GM23338 (cell line): ENCODE measurements at regions not wholly inside any gene's neighbourhood (a gene's known extent, or its start where the extent isn't known, plus 50 kb on each side); places are given as distances from the start of the nearest gene placed in this dataset.
A peak's percentile ranks its signal among the peaks of the same experiment; 100 is the strongest.

Experiments used
- ATAC-seq: fragments of 200-7000 bp; cut with Tn5 transposase; 3 replicates; pipeline ENCODE4 v1.9.1; 2020
- DNase-seq: peaks from one replicate; pipeline ENCODE4 v3.0.0-alpha.2; 2015; ENCODE audit warnings: low spot score
- H2AFZ ChIP-seq: fragments of 200-600 bp; sonication (generic); 2 replicates; pipeline ENCODE4 v1.8.0; 2016; ENCODE audit warnings: antibody characterized with exemption, mild to moderate bottlenecking, moderate library complexity
- H3F3A ChIP-seq: fragments of 200-600 bp; sonication (generic); replicated peaks from 2 replicates; pipeline ENCODE4 v1.8.0; 2017; ENCODE audit warnings: antibody characterized with exemption, mixed run types, low read depth
- H3K27ac ChIP-seq: fragments of 200-600 bp; sonication (generic); 2 replicates; pipeline ENCODE4 v1.6.1; 2016; ENCODE audit warnings: low read depth
- H3K27me3 ChIP-seq: fragments of 200-600 bp; sonication (generic); 2 replicates; pipeline ENCODE4 v1.8.0; 2016; ENCODE audit warnings: mild to moderate bottlenecking, mixed run types, moderate library complexity; ENCODE audit not compliant: insufficient read depth
- H3K36me3 ChIP-seq: fragments of 200-600 bp; sonication (generic); 2 replicates; pipeline ENCODE4 v1.8.0; 2016; ENCODE audit warnings: mild to moderate bottlenecking; ENCODE audit not compliant: insufficient read depth
- H3K4me1 ChIP-seq: fragments of 200-600 bp; sonication (generic); 2 replicates; pipeline ENCODE4 v1.8.0; 2016; ENCODE audit warnings: mild to moderate bottlenecking, moderate library complexity; ENCODE audit not compliant: insufficient read depth
- H3K4me2 ChIP-seq: fragments of 200-600 bp; sonication (generic); 2 replicates; pipeline ENCODE4 v1.7.1; 2017; ENCODE audit warnings: mixed run types
- H3K4me3 ChIP-seq: fragments of 200-600 bp; sonication (generic); 2 replicates; pipeline ENCODE4 v1.6.1; 2016; ENCODE audit warnings: mixed run types
- H3K79me2 ChIP-seq: fragments of 200-600 bp; sonication (generic); replicated peaks from 2 replicates; pipeline ENCODE4 v1.8.0; 2017; ENCODE audit warnings: mild to moderate bottlenecking; ENCODE audit not compliant: insufficient read depth
- H3K9me2 ChIP-seq: fragments of 200-600 bp; sonication (generic); 2 replicates; pipeline ENCODE4 v1.8.0; 2017; ENCODE audit not compliant: insufficient read depth
- H4K20me1 ChIP-seq: fragments of 200-600 bp; sonication (generic); replicated peaks from 2 replicates; pipeline ENCODE4 v1.8.0; 2017; ENCODE audit warnings: mild to moderate bottlenecking; ENCODE audit not compliant: insufficient read depth
- H3K27ac Mint-ChIP-seq: 2 replicates; pipeline ENCODE4 v1.8.0; 2020; ENCODE audit warnings: inconsistent platforms, mild to moderate bottlenecking, moderate library complexity, mixed read lengths
- H3K27me3 Mint-ChIP-seq: 3 replicates; pipeline ENCODE4 v1.8.0; 2022; ENCODE audit warnings: low read depth, mild to moderate bottlenecking, moderate library complexity, mixed read lengths, inconsistent platforms; ENCODE audit not compliant: insufficient read depth, poor library complexity
- H3K36me3 Mint-ChIP-seq: 3 replicates; pipeline ENCODE4 v1.8.0; 2021; ENCODE audit warnings: low read depth, mild to moderate bottlenecking, inconsistent platforms, moderate library complexity, mixed read lengths
- H3K4me1 Mint-ChIP-seq: 3 replicates; pipeline ENCODE4 v1.8.0; 2020; ENCODE audit warnings: mild to moderate bottlenecking, inconsistent platforms, mixed read lengths
- H3K4me3 Mint-ChIP-seq: 3 replicates; pipeline ENCODE4 v1.8.0; 2021; ENCODE audit warnings: moderate library complexity, mild to moderate bottlenecking, inconsistent platforms, mixed read lengths
- H3K9me3 Mint-ChIP-seq: 3 replicates; pipeline ENCODE4 v1.8.0; 2020; ENCODE audit warnings: moderate library complexity, mild to moderate bottlenecking, inconsistent platforms, mixed read lengths
- CREB1 ChIP-seq: fragments of 250-450 bp; sonication (Bioruptor Pico); IDR thresholded peaks from 2 replicates; pipeline ENCODE4 v1.5.0; 2020; ENCODE audit warnings: low read depth, mild to moderate bottlenecking, moderate library complexity
- CTCF ChIP-seq, 2 experiments: fragments of 200-600 bp in 1 of 2; sonication (generic) in 1 of 2; conservative IDR thresholded peaks; 2 replicates each; pipeline versions ENCODE4 v1.5.1 to v1.6.1; 2016 to 2017; ENCODE audit warnings: antibody characterized with exemption in 2 of 2, low read depth in 2 of 2, mild to moderate bottlenecking in 2 of 2, moderate library complexity in 1 of 2
- ETS1 ChIP-seq: IDR thresholded peaks from 2 replicates; pipeline ENCODE4 v1.6.1; 2016; ENCODE audit warnings: antibody characterized with exemption
- EZH2 ChIP-seq: fragments of 200-600 bp; sonication (generic); IDR thresholded peaks from one replicate; pipeline ENCODE4 v1.8.0; 2017; ENCODE audit warnings: antibody characterized with exemption, mild to moderate bottlenecking, low read depth; ENCODE audit not compliant: unreplicated experiment
- EZH2phosphoT487 ChIP-seq: fragments of 200-600 bp; sonication (generic); IDR thresholded peaks from one replicate; pipeline ENCODE4 v1.8.1; 2018; ENCODE audit warnings: antibody characterized with exemption; ENCODE audit not compliant: unreplicated experiment
- JUNB ChIP-seq: IDR thresholded peaks from one replicate; pipeline ENCODE4 v1.6.1; 2016; ENCODE audit warnings: antibody characterized with exemption; ENCODE audit not compliant: unreplicated experiment
- POLR2AphosphoS5 ChIP-seq: IDR thresholded peaks from 2 replicates; pipeline ENCODE4 v1.6.1; 2016; ENCODE audit warnings: antibody characterized with exemption, low read depth
- REST ChIP-seq: IDR thresholded peaks from one replicate; pipeline ENCODE4 v1.6.1; 2018; ENCODE audit warnings: antibody characterized with exemption; ENCODE audit not compliant: unreplicated experiment
- STAT1 ChIP-seq: IDR thresholded peaks from one replicate; pipeline ENCODE4 v1.6.1; 2016; ENCODE audit warnings: antibody characterized with exemption; ENCODE audit not compliant: unreplicated experiment
- ZNF462 ChIP-seq: fragments of 250-450 bp; sonication (Bioruptor Pico); IDR thresholded peaks from 2 replicates; pipeline ENCODE4 v1.5.0; 2020; ENCODE audit warnings: mild to moderate bottlenecking, moderate library complexity

GRCh38 chr3:189041482-189042090, 130.2 kb upstream of the TPRG1 start:
- Histone ChIP-seq H3K36me3 (no peaks in the 10 kb centered on the region), H3K4me2 (no peak overlapping the region)
- no peak overlapping the region for H3K27ac Mint-ChIP-seq

More at GRCh38 chr3:189041482-189042090, 130.2 kb upstream of the TPRG1 start:
- Mint-ChIP-seq H3K9me3 (no peaks in the 10 kb centered on the region), H3K4me1 (no peaks in the 10 kb centered on the region), H3K36me3 (no peaks in the 10 kb centered on the region), H3K27me3 (no peaks in the 10 kb centered on the region), H3K4me3 (no peak overlapping the region)
- H3K9me2 ChIP-seq: no peaks in the 10 kb centered on the region
- no peaks in the 10 kb centered on the region for H3K4me1 ChIP-seq
- no peak for TF ChIP-seq EZH2phosphoT487
- TF ChIP-seq JUNB: no peak
- no peak for TF ChIP-seq REST
- TF ChIP-seq POLR2AphosphoS5: no peak
- TF ChIP-seq CREB1 (CRISPR knock-in tag): no peak
- TF ChIP-seq EZH2: no peak
- no peak for TF ChIP-seq ETS1
- peak; percentile 73 to 83 for TF ChIP-seq CTCF (conservative IDR thresholded peaks at IDR 0.05; ENCODE audit: low read depth in 2 of 2)
- peak; percentile 49; the same call in 1 of the 2 replicates for TF ChIP-seq ZNF462 (CRISPR knock-in tag)
- TF ChIP-seq STAT1: no peak
- no peaks in the 10 kb centered on the region for H3K27me3 ChIP-seq
- H4K20me1 ChIP-seq: no peaks in the 10 kb centered on the region
- no peaks in the 10 kb centered on the region for H3F3A ChIP-seq
- DNase-seq (peak; percentile 91), ATAC-seq (peak; percentile 97)
- no peak overlapping the region for H3K27ac ChIP-seq
- H3K4me3 ChIP-seq: no peak overlapping the region
- H3K79me2 ChIP-seq: no peaks in the 10 kb centered on the region
- no peak overlapping the region for H2AFZ ChIP-seq
